ENCODE measurements at regions not wholly inside any gene's neighbourhood (a gene's known extent, or its start where the extent isn't known, plus 50 kb on each side); places are given as distances from the start of the nearest gene placed in this dataset.

- DNase-seq: no peak
Observed at GRCh38 chr7:81648716-81649115, 121.1 kb downstream of the HGF start.

- no peak for DNase-seq
Observed at GRCh38 chr7:81645435-81645834, 124.4 kb downstream of the HGF start.

GRCh38 chr7:81641873-81642272 lies 128.0 kb downstream of the HGF start:
- no peak for DNase-seq

- DNase-seq: peak; percentile 84
Observed at GRCh38 chr7:81638198-81638597, 131.6 kb downstream of the HGF start.

GRCh38 chr7:81637534-81637933 lies 132.3 kb downstream of the HGF start:
- no peak for DNase-seq

- no peak for DNase-seq
Observed at GRCh38 chr7:81632418-81632817, 137.4 kb downstream of the HGF start.

GRCh38 chr7:81630600-81630999 lies 139.2 kb downstream of the HGF start:
- DNase-seq: no peak

- DNase-seq: no peak
Observed at GRCh38 chr7:81629702-81630101, 140.1 kb downstream of the HGF start.

- no peak for DNase-seq
Observed at GRCh38 chr7:81628951-81629350, 140.9 kb downstream of the HGF start.

- DNase-seq: peak; percentile 86
Observed at GRCh38 chr7:81627536-81628287, 142.1 kb downstream of the HGF start.

GRCh38 chr7:81626008-81626407 lies 143.8 kb downstream of the HGF start:
- no peak for DNase-seq

- no peak for DNase-seq
Observed at GRCh38 chr7:81624650-81625631, 144.9 kb downstream of the HGF start.

- DNase-seq: no peak
Observed at GRCh38 chr7:81624021-81624592, 145.7 kb downstream of the HGF start.

GRCh38 chr7:81623251-81623855 lies 146.5 kb downstream of the HGF start:
- no peak for DNase-seq

GRCh38 chr7:81621893-81622292 lies 148.0 kb downstream of the HGF start:
- no peak for DNase-seq

- DNase-seq: peak; percentile 81
Observed at GRCh38 chr7:81618396-81619014, 151.3 kb downstream of the HGF start.

GRCh38 chr7:81616951-81617350 lies 152.9 kb downstream of the HGF start:
- DNase-seq: no peak

GRCh38 chr7:81611805-81612204 lies 158.0 kb downstream of the HGF start:
- DNase-seq: no peak

GRCh38 chr7:81611040-81611439 lies 158.8 kb downstream of the HGF start:
- no peak for DNase-seq

GRCh38 chr7:81608748-81609382 lies 161.0 kb downstream of the HGF start:
- DNase-seq: no peak

GRCh38 chr7:81607987-81608386 lies 161.9 kb downstream of the HGF start:
- no peak for DNase-seq
